Neutrophil (primary cell): ENCODE measurements at regions not wholly inside any gene's neighbourhood (a gene's known extent, or its start where the extent isn't known, plus 50 kb on each side); places are given as distances from the start of the nearest gene placed in this dataset.
"Not testable (repeated sequence)": the region's sequence is repeated elsewhere in the genome, so short reads cannot be mapped to it uniquely, and the experiment has no call there.

Source experiments
- H3K27ac ChIP-seq: fragments of 200-600 bp; sonication (generic); 2 replicates; pipeline ENCODE4 v1.5.1; 2016; ENCODE audit warnings: mild to moderate bottlenecking, moderate library complexity
- H3K27me3 ChIP-seq: fragments of 200-600 bp; sonication (generic); 2 replicates; pipeline ENCODE4 v1.6.0; 2016; ENCODE audit warnings: mild to moderate bottlenecking
- H3K36me3 ChIP-seq: fragments of 200-600 bp; sonication (generic); 2 replicates; pipeline ENCODE4 v1.5.1; 2017
- H3K4me1 ChIP-seq, 2 experiments: fragments of 200-600 bp in 1 of 2; sonication (generic) in 1 of 2; 1 replicate in 1 of 2; 2 replicates in 1 of 2; pipeline versions ENCODE4 v1.5.1 to v1.6.1; 2013 to 2016; ENCODE audit warnings: low read depth in 1 of 2, low read length in 1 of 2, mild to moderate bottlenecking in 1 of 2, moderate library complexity in 1 of 2; ENCODE audit not compliant: control insufficient read depth in 1 of 2, insufficient read depth in 1 of 2
- H3K4me3 ChIP-seq, 2 experiments: fragments of 200-600 bp in 1 of 2; sonication (generic) in 1 of 2; 1 replicate in 1 of 2; 2 replicates in 1 of 2; pipeline ENCODE4 v1.5.1; 2013 to 2016; ENCODE audit warnings: low read depth in 1 of 2, low read length in 1 of 2, mild to moderate bottlenecking in 1 of 2, moderate library complexity in 1 of 2
- H3K9me3 ChIP-seq: fragments of 200-600 bp; sonication (generic); 2 replicates; pipeline ENCODE4 v1.5.1; 2016
- TF ChIP-seq, protein P1 (sequence below): fragments of 200-600 bp; sonication (generic); IDR thresholded peaks from 2 replicates; pipeline ENCODE4 v1.5.1; 2016; ENCODE audit warnings: antibody characterized with exemption

DNA sequence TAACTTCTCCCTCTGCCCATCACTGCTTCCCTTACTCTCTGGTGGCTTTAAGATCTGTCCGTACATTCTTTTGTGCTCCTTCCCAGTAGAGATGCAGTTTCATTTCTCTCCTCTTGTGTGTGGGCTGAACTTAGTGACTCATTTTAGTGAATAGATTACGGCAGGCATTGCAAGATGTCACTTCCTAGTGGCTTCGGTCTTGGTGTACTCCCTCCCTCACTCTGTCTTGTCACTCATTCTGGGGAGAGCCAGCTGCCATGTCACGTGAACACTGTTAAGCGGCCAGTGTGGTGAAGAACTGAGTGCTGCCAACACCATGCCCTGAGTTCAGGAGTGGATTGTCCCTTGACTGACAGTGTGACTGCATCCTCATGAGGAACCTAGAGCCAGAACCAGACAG is 115.9 kb downstream of the OTOR start:
- TF ChIP-seq, protein P1, sequence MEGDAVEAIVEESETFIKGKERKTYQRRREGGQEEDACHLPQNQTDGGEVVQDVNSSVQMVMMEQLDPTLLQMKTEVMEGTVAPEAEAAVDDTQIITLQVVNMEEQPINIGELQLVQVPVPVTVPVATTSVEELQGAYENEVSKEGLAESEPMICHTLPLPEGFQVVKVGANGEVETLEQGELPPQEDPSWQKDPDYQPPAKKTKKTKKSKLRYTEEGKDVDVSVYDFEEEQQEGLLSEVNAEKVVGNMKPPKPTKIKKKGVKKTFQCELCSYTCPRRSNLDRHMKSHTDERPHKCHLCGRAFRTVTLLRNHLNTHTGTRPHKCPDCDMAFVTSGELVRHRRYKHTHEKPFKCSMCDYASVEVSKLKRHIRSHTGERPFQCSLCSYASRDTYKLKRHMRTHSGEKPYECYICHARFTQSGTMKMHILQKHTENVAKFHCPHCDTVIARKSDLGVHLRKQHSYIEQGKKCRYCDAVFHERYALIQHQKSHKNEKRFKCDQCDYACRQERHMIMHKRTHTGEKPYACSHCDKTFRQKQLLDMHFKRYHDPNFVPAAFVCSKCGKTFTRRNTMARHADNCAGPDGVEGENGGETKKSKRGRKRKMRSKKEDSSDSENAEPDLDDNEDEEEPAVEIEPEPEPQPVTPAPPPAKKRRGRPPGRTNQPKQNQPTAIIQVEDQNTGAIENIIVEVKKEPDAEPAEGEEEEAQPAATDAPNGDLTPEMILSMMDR, result no peak
- Histone ChIP-seq H3K9me3 (no peaks in the 10 kb centered on the region), H3K36me3 (no peaks in the 10 kb centered on the region), H3K4me3 (no peak overlapping the region), H3K4me1 (no peaks in the 10 kb centered on the region), H3K27ac (no peak overlapping the region), H3K27me3 (no peaks in the 10 kb centered on the region)

DNA sequence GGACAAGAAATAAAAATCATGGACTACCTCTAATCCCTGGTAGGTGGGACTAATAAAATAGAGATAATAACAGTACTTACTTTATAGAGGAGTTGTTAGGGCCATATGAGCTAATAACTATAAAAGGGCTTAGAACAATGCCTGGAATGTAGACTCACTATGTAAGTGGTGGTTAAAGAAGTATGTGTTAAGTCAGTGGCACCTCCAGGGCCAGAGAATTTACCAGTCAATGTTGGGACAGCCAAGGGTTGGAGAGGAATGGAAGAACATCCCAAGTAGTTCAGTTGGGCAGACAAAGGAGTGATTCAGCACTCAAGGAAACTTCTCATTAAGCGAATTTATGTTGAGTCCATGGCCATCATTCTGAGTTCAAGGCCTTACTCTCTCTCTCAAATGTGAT is 116.8 kb downstream of the OTOR start:
- H3K4me3 ChIP-seq, result no peak overlapping the region
- no peaks in the 10 kb centered on the region for H3K27me3 ChIP-seq
- H3K9me3 ChIP-seq, result no peaks in the 10 kb centered on the region
- H3K27ac ChIP-seq, result no peak overlapping the region
- H3K4me1 ChIP-seq, result no peaks in the 10 kb centered on the region
- TF ChIP-seq, protein P1, result no peak
- H3K36me3 ChIP-seq, result no peaks in the 10 kb centered on the region

DNA sequence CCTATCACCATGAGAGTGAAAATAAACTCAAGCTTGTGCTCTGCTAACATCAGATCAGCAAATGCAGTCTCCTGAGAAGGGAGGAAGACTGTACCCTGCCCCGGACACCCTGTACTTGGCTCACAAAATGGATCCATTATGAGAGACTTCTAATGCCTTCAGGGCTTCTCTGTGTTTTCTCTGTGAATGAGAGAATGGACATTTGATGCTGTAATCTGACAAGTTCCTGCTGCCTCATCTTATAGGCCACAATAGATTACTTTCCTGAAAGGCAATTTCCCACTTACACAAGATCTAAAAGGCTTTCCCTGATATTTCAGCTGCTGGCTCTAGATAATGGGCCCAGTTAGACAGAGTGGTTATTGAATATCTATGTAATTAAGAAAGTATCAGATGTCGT is 117.2 kb downstream of the OTOR start:
- H3K27me3 ChIP-seq, result no peaks in the 10 kb centered on the region
- H3K4me1 ChIP-seq, result no peaks in the 10 kb centered on the region
- no peak overlapping the region for H3K4me3 ChIP-seq
- no peaks in the 10 kb centered on the region for H3K9me3 ChIP-seq
- no peaks in the 10 kb centered on the region for H3K36me3 ChIP-seq
- TF ChIP-seq, protein P1, result no peak
- no peak overlapping the region for H3K27ac ChIP-seq

DNA sequence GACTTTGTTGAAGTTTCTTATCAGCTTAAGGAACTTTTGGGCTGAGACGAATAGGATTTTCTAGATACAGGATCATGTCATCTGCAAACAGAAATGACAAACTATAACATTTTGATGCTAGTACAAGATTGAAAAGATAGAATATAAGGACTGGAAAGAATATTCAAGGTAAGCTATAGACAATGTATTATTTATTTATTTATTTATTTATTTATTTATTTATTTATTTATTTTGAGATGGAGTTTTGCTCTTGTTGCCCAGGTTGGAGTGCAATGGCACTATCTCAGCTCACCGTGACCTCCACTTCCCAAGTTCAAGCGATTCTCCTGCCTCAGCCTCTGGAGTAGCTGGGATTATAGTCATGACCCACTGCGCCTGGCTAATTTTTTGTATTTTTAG is 125.0 kb downstream of the OTOR start:
- not testable (repeated sequence) for H3K9me3 ChIP-seq

DNA sequence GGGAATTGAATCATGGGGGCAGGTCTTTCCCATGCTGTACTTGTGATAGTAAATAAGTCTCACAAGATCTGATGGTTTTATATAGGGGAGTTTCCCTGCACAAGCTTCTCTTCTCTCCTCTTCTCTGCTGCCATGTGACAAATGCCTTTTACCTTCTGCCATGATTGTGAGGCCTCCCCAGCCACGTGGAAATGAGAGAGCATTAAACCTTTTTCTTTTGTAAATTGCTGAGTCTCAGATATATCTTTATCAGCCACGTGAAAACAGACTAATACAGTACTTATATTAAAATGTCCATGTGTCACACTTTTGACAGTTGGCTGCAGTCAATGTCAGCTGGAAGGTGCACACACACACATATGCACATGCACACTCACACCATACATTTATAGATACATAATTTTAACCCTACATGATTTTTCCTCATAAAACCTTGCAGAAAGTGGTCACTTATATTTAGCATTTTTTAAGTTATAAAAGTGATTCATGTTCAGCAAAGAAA is 128.9 kb downstream of the OTOR start:
- Histone ChIP-seq H3K4me3 (no peak overlapping the region), H3K27me3 (no peaks in the 10 kb centered on the region), H3K36me3 (no peaks in the 10 kb centered on the region), H3K4me1 (no peaks in the 10 kb centered on the region), H3K9me3 (no peaks in the 10 kb centered on the region), H3K27ac (no peak overlapping the region)
- TF ChIP-seq, protein P1, result no peak

More for the DNA sequence above, 125.0 kb downstream of the OTOR start:
- H3K27ac ChIP-seq, H3K4me1 ChIP-seq, H3K27me3 ChIP-seq, H3K4me3 ChIP-seq, H3K36me3 ChIP-seq: not testable (repeated sequence)

DNA sequence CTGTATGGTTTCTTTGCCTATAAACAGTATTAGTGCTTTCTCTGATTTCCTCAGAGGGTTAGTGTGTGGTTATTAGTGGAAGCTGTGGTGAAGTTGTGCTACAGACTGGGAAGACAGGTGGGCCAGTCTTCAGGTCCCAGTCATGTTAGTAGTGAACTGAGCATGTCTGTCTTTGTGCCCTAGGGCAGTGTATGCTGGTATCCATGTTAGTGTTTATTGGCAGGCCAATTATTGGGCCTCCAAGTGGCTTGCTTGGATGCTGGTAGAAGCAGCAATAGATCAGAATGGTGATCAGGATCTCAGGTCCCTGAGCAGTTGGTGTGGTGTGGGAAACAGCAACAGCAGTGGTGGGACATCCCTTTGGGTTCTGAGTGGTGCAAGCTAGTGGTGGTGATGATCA is 137.6 kb downstream of the OTOR start:
- Histone ChIP-seq H3K4me3 (no peak overlapping the region), H3K27ac (no peak overlapping the region), H3K36me3 (no peaks in the 10 kb centered on the region), H3K27me3 (no peaks in the 10 kb centered on the region), H3K9me3 (no peaks in the 10 kb centered on the region), H3K4me1 (no peaks in the 10 kb centered on the region)
- TF ChIP-seq, protein P1, result no peak
